Heart left ventricle (tissue), 13 donors: ENCODE measurements at regions not wholly inside any gene's neighbourhood (a gene's known extent, or its start where the extent isn't known, plus 50 kb on each side); places are given as distances from the start of the nearest gene placed in this dataset.

Experiments
- POLR2A ChIP-seq, 2 donors: fragments of 450-650 bp; IDR thresholded peaks; one replicate each; pipeline ENCODE4 v1.6.1; 2017; ENCODE audit warnings: antibody characterized with exemption in 2 of 2, mild to moderate bottlenecking in 2 of 2, moderate library complexity in 2 of 2
- TF ChIP-seq, protein P1 (sequence below), 12 donors: fragments of 200-600 bp; sonication (generic) in 4 of 12; IDR thresholded peaks; one replicate each; pipeline versions ENCODE4 v1.5.0 to v1.8.0; 2018 to 2022; ENCODE audit warnings: antibody characterized with exemption in 12 of 12, mild to moderate bottlenecking in 5 of 12
- donor health status: ischemic (EF 13 %, LVEDD 7.1; RV severe dilation, severe dysfunction).
- donor health status: DM: no; HTN: yes; CAD: no.
- donor health status: DM: no; HTN: no; CAD: no.
- donor health status: ischemic (EF 25% LVEDD 6.9; RV normal size, moderate dysfunction).
- donor health status: ischemic (EF 25% LVEDD 5.7; RV mildly dilated, moderate dysfunction).
- donor health status: ischemic (EF 35%, LVEDD 5.7; RV mildly dilated, moderate dysfunction).
- donor health status: nonischemic (EF 11% LVEDD 7.7; RV severe dilation, severe dysfunction).
- donor health status: DM: yes; HTN: yes; CAD: no.
- donor health status: PGD.
- donor health status: ischemic (EF 29% LVEDD 5.4; RV normal size, mild dysfunction).
- donor health status: nonischemic (EF 23%, LVEDD 6.1; RV moderate dilation, normal function).

DNA sequence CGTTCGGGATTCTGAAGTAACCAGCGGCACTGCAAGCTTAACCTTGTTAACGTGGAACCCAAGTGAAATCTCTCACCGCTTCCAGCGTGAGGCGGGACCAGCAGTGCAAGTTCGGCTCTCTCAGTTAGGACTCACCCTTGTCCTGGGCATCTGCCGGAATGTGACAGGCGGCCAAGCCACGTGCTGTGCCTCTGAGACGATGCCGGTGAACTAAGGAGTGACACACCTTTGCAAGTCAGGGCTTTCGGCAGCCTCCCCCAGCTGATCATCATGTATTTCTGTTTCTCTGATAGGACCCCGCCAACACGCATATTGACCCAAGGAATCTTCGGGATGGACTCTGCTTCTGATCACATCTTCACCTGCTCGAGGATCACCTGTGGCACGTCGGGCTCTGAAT, 415.0 kb upstream of the IRX1 start:
- TF ChIP-seq, protein P1, sequence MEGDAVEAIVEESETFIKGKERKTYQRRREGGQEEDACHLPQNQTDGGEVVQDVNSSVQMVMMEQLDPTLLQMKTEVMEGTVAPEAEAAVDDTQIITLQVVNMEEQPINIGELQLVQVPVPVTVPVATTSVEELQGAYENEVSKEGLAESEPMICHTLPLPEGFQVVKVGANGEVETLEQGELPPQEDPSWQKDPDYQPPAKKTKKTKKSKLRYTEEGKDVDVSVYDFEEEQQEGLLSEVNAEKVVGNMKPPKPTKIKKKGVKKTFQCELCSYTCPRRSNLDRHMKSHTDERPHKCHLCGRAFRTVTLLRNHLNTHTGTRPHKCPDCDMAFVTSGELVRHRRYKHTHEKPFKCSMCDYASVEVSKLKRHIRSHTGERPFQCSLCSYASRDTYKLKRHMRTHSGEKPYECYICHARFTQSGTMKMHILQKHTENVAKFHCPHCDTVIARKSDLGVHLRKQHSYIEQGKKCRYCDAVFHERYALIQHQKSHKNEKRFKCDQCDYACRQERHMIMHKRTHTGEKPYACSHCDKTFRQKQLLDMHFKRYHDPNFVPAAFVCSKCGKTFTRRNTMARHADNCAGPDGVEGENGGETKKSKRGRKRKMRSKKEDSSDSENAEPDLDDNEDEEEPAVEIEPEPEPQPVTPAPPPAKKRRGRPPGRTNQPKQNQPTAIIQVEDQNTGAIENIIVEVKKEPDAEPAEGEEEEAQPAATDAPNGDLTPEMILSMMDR (IDR thresholded peaks at IDR 0.05): no peak
- TF ChIP-seq POLR2A (IDR thresholded peaks at IDR 0.05): no peak
